ENCODE measurements at regions not wholly inside any gene's neighbourhood (a gene's known extent, or its start where the extent isn't known, plus 50 kb on each side); places are given as distances from the start of the nearest gene placed in this dataset.

GRCh38 chr5:67459253-67459652, 262.7 kb upstream of the CD180 start:
- TF ChIP-seq EZH2 (IDR thresholded peaks at IDR 0.05; ENCODE audit: low read length) = no peak
- TF ChIP-seq, protein P1, sequence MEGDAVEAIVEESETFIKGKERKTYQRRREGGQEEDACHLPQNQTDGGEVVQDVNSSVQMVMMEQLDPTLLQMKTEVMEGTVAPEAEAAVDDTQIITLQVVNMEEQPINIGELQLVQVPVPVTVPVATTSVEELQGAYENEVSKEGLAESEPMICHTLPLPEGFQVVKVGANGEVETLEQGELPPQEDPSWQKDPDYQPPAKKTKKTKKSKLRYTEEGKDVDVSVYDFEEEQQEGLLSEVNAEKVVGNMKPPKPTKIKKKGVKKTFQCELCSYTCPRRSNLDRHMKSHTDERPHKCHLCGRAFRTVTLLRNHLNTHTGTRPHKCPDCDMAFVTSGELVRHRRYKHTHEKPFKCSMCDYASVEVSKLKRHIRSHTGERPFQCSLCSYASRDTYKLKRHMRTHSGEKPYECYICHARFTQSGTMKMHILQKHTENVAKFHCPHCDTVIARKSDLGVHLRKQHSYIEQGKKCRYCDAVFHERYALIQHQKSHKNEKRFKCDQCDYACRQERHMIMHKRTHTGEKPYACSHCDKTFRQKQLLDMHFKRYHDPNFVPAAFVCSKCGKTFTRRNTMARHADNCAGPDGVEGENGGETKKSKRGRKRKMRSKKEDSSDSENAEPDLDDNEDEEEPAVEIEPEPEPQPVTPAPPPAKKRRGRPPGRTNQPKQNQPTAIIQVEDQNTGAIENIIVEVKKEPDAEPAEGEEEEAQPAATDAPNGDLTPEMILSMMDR (optimal IDR thresholded peaks at IDR 0.05 in 1 of 3, IDR thresholded peaks at IDR 0.05 in 1 of 3, conservative IDR thresholded peaks at IDR 0.05 in 1 of 3; ENCODE audit: extremely low read depth in 1 of 3, insufficient read depth in 2 of 3, low read length in 3 of 3) = no peak
